HCT116 (cell line): ENCODE measurements at regions not wholly inside any gene's neighbourhood (a gene's known extent, or its start where the extent isn't known, plus 50 kb on each side); places are given as distances from the start of the nearest gene placed in this dataset.

Experiments used
- EZH2 ChIP-seq: fragments of 200-600 bp; sonication (generic); IDR thresholded peaks from 2 replicates; pipeline ENCODE4 v1.6.1; 2017; ENCODE audit warnings: antibody characterized with exemption, mixed run types
- POLR2A ChIP-seq: IDR thresholded peaks from 2 replicates; pipeline ENCODE4 v1.7.0; 2011; ENCODE audit warnings: borderline replicate concordance; ENCODE audit not compliant: insufficient read depth, insufficient read length; ENCODE audit errors: extremely low read depth
- POLR2AphosphoS5 ChIP-seq: IDR thresholded peaks from 2 replicates; pipeline ENCODE4 v1.6.1; 2011; ENCODE audit warnings: mild to moderate bottlenecking, low read depth, low read length, moderate library complexity
- TCF7L2 ChIP-seq: IDR thresholded peaks from 2 replicates; pipeline ENCODE4 v1.7.0; 2011; ENCODE audit warnings: borderline replicate concordance, inconsistent platforms; ENCODE audit not compliant: insufficient read depth, insufficient read length; ENCODE audit errors: extremely low read depth
- TF ChIP-seq, protein P1 (sequence below), 3 experiments: fragments of 200-600 bp in 1 of 3; sonication (generic) in 1 of 3; IDR thresholded peaks in 2 of 3; conservative IDR thresholded peaks in 1 of 3; 2 replicates each; pipeline ENCODE4 v1.5.1; 2012 to 2017; ENCODE audit warnings: low read depth in 2 of 3, low read length in 2 of 3, antibody characterized with exemption in 1 of 3, borderline replicate concordance in 1 of 3, control low read depth in 1 of 3, mild to moderate bottlenecking in 1 of 3, mixed read lengths in 1 of 3, mixed run types in 1 of 3, moderate library complexity in 1 of 3; ENCODE audit not compliant: insufficient read depth in 1 of 3
- TF ChIP-seq, protein P2 (sequence below): IDR thresholded peaks from 2 replicates; pipeline ENCODE4 v1.6.1; 2012

DNA sequence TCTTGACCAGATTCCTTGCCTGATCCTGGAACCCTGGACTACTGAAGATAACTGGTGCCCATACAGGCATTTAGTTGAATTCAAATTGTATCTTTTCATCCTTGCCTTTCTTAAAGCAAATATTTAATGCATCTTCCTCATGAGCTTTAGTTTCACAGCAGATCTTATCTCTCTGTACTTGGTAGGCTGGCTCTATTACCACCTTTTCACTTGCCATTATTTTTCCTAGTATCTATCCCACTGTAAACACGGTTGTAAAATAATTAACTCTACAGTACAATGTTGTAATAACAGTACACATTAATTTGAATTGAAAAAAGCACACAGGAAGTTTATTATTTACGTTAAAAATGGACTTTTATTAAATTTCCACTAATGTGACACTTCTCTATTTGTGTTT is 1286.9 kb downstream of the GRIK2 start:
- TF ChIP-seq, protein P1, sequence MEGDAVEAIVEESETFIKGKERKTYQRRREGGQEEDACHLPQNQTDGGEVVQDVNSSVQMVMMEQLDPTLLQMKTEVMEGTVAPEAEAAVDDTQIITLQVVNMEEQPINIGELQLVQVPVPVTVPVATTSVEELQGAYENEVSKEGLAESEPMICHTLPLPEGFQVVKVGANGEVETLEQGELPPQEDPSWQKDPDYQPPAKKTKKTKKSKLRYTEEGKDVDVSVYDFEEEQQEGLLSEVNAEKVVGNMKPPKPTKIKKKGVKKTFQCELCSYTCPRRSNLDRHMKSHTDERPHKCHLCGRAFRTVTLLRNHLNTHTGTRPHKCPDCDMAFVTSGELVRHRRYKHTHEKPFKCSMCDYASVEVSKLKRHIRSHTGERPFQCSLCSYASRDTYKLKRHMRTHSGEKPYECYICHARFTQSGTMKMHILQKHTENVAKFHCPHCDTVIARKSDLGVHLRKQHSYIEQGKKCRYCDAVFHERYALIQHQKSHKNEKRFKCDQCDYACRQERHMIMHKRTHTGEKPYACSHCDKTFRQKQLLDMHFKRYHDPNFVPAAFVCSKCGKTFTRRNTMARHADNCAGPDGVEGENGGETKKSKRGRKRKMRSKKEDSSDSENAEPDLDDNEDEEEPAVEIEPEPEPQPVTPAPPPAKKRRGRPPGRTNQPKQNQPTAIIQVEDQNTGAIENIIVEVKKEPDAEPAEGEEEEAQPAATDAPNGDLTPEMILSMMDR (IDR thresholded peaks at IDR 0.05 in 2 of 3, conservative IDR thresholded peaks at IDR 0.05 in 1 of 3; ENCODE audit: borderline replicate concordance in 1 of 3, insufficient read depth in 1 of 3, low read depth in 2 of 3, low read length in 2 of 3), result no peak
- TF ChIP-seq POLR2AphosphoS5 (no peak), TCF7L2 (no peak), EZH2 (no peak), POLR2A (no peak)
- TF ChIP-seq, protein P2, sequence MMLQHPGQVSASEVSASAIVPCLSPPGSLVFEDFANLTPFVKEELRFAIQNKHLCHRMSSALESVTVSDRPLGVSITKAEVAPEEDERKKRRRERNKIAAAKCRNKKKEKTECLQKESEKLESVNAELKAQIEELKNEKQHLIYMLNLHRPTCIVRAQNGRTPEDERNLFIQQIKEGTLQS, result no peak
